Stimulated activated naive CD8-positive, alpha-beta T cell treated with anti-CD3 and anti-CD28 coated beads, Interleukin-15, Interleukin-2, amounts not matched to agents 100 U/mL and 50 U/mL, for 24 hours (primary cell): ENCODE measurements at regions not wholly inside any gene's neighbourhood (a gene's known extent, or its start where the extent isn't known, plus 50 kb on each side); places are given as distances from the start of the nearest gene placed in this dataset.

Experiments used
- ATAC-seq: fragments of 150-1000 bp; cut with Tn5 transposase; one replicate; pipeline ENCODE4 v1.10.0; 2021
- DNase-seq: peaks from one replicate; pipeline ENCODE4 v3.0.0; 2021

DNA sequence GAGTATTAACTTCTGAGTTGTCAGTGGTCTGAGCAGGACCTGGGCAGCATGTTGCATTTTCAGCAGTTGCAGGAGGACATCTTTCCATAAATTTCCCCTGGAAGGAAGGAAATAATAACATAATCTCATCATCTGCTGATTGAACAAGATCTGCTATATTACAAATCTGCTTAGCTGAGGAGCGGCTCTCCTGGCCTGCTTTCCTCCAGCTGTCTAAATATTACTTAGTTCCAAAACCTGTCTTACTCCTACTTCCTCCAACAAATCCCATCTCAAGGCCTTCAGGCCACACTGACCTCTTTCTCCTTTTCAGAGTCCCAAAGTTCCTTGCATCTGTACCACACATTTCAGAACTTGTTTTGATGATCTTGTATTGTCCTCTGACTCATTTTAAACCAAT lies 364.4 kb upstream of the MCTP2 start:
- DNase-seq (no peak), ATAC-seq (no peak)

DNA sequence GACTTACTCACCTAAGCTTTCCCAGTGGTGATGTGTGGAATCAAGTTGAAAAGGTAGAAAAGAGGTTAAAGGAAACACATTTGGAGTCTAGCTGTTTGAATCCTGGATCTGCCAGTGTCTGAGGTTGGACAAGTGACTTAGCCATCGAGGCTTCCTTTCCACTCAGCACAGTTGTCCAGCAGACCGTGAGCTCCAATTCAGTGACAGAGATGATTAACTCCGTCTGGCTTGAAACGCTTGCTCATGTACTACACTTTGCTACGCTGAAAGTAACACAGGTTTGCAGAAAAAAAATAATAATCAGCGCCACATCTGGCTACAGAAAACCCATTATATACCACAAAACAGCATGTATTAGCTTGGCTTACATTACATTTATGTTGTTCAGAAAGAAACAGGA lies 364.9 kb upstream of the MCTP2 start:
- DNase-seq (no peak), ATAC-seq (no peak)

- DNase-seq (no peak), ATAC-seq (no peak)
These were observed 365.8 kb upstream of the MCTP2 start for GRCh38 chr15:93865586-93865985.

GRCh38 chr15:93862791-93863190 lies 368.6 kb upstream of the MCTP2 start:
- DNase-seq: no peak
- ATAC-seq: no peak

- no peak for DNase-seq
- no peak for ATAC-seq
These were observed 369.2 kb upstream of the MCTP2 start for GRCh38 chr15:93861956-93862741.

DNA sequence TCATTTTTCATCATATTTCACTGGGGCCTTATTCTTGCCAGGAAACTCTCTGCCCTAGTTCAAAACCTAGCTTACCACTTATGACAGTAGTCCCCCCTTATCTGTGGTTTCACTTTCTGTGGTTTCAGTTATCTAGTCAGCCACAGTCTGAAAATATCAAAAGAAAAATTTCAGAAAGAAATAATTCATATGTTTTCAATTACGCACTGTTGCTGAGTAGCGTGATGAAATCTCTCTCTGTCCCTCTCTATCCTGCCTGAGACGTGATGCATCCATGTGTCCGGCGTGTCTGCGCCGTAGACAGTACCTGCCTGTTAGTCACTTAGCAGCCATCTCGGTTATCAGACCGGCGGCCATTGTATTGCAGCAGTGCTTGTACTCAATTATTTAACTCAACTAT lies 369.9 kb upstream of the MCTP2 start:
- peak; percentile 61 for ATAC-seq

DNA sequence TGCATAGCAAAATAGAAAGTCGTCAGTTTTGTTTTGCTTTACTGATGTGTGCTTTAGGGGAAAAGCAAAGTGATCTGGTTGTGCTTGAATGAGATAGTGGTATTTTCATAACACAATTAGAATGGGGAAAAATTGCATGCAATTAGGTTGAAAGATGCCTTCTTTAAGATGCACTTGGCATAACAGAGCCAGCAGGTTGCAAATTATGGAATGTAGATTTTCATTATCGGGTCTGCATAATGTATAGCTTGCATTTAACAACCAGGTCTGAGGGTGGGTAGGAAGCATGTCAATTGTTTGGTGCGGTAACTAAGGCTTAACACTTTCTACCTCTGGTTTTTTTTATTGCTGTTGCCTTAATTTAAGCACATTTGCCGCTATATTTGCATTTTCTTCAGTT lies 370.7 kb upstream of the MCTP2 start:
- ATAC-seq: no peak
- DNase-seq: no peak

More for the DNA sequence above, 369.9 kb upstream of the MCTP2 start:
- no peak for DNase-seq

GRCh38 chr15:93859176-93859575 lies 372.2 kb upstream of the MCTP2 start:
- ATAC-seq (no peak), DNase-seq (no peak)

DNA sequence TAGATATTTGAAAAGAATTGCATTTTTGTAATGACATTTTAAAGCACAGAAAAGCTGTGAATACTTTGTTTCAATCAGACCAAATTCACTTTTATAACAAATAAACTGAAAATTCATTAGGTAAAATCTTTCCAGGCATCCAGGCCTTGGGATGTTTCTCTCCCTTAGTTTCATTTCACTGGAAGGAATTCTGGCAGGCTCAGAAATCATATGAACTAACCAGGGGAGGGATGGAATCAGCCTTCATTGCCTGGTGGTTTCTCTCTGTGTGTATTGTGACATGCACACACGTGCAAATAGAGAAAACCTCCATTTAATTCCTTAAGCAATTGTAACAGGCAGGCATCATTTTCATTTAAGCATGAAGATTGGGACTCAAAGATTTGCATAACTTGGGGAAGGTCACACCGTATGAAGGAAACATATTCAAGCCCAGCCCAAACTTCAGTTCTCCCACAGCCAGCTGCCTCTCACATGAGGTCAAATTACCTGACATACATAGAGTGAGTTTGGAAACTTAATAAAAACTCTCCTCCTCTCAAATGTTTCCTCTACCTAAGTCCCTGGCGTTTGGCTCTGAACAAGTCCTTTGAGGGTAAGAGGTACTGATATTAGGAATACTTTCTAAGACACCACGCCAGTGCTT lies 376.1 kb upstream of the MCTP2 start:
- DNase-seq: no peak
- ATAC-seq: no peak

- no peak for ATAC-seq
- DNase-seq: no peak
These were observed 377.3 kb upstream of the MCTP2 start for GRCh38 chr15:93854088-93854487.

DNA sequence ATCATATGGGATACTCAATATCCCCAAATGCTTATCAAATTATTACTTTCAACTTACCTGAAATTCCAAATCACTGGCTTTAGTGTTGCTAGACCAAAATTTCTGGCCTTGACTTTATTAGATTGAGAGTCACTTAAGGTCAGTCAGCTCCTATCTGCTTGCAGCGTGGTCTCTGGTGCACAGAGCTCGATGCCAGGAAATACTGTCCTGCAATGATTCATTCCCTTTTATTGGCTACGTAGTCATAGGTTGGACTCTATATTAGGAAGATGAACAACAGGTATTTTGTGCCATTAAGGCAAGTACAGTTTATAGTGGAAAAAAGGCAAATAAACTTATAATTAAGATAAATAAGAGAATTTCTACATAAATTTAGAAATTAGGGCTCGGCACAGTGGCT lies 378.6 kb upstream of the MCTP2 start:
- no peak for ATAC-seq
- DNase-seq: no peak

DNA sequence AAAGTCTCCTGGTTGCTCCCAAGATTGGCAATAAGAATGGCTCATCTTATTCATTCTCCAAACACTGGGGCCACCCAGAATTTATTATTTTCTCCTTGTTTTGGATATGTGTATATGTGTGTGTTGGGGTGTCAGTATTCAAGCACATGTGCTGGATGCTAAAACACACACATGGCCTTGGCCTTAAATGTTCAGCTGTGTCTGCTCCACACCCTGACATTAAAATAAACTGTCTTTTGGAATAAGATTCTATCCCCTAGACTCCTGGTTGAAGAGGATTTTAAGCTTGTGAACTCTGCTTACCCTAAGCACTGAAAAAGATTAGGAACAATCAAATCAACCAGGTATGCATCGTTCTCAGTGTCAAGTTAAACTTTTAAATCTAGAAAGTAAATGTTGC lies 382.9 kb upstream of the MCTP2 start:
- no peak for DNase-seq
- no peak for ATAC-seq

GRCh38 chr15:93848076-93848475 lies 383.3 kb upstream of the MCTP2 start:
- no peak for ATAC-seq
- no peak for DNase-seq

DNA sequence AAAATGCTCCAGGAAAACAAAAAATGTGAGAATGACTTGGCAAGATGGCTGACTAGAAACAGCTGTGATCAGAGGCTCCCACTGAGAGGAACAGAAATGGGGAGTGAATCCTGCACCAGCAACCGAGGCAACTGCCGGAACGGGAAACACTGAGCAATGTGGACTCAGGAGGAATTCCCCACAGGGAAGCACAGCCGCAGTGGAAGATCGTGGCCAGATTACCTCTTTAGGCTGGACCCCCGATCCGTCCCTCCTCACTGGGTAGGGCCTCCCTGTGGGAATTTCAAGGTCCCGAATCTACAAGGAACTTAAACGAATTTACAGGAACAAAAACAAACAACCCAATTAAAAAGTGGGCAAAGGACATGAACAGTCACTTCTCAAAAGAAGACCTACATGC lies 385.2 kb upstream of the MCTP2 start:
- DNase-seq: no peak
- ATAC-seq: no peak

DNA sequence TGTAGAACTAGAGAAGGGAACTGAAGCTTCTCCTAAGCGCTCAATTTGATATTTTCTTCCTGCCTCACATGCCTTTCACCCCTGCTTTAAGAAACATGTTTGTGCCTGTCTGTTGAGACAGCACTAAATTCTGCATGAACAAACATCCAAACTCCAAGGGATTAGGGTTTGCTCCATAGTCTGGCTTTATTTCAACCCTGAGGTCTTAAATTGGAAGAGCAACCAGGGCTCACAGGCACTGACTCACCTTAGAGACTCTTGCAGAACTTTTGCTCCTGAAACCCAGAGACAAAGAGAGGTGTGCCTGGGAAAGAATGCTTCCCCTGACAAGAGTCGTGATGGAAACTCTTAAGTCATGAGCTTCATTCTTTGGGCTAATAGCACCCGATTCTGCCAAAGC lies 393.9 kb upstream of the MCTP2 start:
- no peak for ATAC-seq

DNA sequence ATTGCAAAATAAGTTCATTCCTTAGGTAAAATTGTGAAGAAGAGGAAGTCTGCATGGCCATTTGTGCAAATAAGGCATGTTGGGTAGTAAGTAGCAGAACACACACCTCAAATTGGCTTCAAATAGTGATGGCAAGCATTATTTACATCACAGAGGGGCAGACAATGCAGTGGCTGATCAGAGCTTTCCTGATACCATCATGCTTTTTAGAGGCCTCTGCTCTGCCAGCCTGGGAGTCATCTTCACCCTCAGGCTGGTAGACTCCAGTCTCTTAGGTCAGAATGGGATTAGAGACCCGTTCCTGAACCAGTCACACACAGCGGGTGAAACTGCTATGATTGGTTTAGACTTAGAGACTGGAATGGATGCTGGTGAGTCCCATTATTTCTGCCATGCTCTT lies 396.0 kb upstream of the MCTP2 start:
- ATAC-seq: no peak

More for the DNA sequence above, 393.9 kb upstream of the MCTP2 start:
- DNase-seq: no peak

GRCh38 chr15:93831641-93832040 lies 399.7 kb upstream of the MCTP2 start:
- ATAC-seq: no peak
- no peak for DNase-seq

More for the DNA sequence above, 396.0 kb upstream of the MCTP2 start:
- DNase-seq: no peak

DNA sequence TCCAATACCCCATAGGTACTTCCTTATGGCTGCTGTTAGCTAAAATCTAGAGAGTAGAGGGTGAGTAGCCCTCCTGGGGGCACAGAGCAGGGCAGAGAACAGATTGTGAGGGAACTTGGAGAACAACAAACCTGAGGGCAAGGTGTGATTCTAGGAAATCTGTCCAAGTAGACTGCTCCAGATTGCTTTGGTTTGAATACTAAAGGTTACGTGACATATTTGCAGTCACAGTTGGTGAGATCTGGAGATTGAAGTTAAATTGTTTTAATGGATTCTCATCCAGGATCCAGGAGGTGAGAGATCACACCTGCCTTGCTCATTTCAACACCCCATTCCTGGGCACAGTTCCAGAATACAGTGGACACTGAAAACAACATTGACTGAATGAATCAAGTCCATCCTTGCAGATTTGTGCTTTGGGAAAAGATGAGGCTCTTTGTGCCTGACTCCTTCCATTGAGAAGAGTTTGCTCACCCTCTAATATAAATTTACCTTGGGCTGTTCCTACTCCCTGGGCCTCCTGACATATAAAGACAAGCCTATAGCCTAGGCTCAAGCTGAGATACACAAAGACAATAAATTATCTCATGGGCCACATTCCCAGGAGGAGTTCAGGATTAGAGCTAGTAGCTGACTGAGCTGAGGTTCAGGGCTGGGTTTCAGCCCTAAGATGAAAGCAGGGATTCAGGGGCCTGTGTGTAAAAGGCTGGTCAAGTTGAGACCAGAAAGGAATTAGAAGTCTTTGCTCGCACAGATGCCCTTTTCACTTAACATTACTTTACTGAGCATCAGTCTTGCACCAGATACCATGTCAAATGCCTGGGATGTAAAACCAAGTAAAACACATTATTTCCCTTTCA lies 400.9 kb upstream of the MCTP2 start:
- ATAC-seq (no peak), DNase-seq (no peak)

- DNase-seq (no peak), ATAC-seq (peak; percentile 55)
These were observed 402.1 kb upstream of the MCTP2 start for GRCh38 chr15:93829115-93829870.

- no peak for ATAC-seq
- DNase-seq: no peak
These were observed 404.6 kb upstream of the MCTP2 start for GRCh38 chr15:93826790-93827189.

GRCh38 chr15:93826293-93826692 lies 405.1 kb upstream of the MCTP2 start:
- DNase-seq (no peak), ATAC-seq (no peak)

DNA sequence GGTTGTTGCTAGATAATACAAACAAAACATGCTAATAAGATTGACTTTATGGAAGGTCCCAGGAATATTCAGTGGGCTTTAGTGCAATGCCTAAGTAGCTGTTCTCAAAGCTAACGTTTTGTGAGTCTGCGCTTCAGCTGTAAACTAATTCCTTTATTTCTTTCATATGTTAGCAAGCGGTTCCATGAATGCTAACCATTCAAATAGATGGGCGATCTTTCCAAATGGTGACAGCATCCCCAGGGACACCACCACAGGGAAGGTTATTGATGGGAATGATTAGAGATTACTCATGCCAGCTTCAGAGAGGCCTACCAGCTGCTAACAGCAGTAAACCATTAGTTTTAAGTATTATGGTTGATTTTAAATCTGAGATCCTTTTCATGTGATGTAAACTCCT lies 405.7 kb upstream of the MCTP2 start:
- DNase-seq (no peak), ATAC-seq (no peak)
